ENCODE measurements at regions not wholly inside any gene's neighbourhood (a gene's known extent, or its start where the extent isn't known, plus 50 kb on each side); places are given as distances from the start of the nearest gene placed in this dataset.
"Not testable (repeated sequence)": the region's sequence is repeated elsewhere in the genome, so short reads cannot be mapped to it uniquely, and the experiment has no call there.

GRCh38 chr6:48505621-48506020 lies 394.6 kb upstream of the PTCHD4 start:
- TF ChIP-seq, protein P1, sequence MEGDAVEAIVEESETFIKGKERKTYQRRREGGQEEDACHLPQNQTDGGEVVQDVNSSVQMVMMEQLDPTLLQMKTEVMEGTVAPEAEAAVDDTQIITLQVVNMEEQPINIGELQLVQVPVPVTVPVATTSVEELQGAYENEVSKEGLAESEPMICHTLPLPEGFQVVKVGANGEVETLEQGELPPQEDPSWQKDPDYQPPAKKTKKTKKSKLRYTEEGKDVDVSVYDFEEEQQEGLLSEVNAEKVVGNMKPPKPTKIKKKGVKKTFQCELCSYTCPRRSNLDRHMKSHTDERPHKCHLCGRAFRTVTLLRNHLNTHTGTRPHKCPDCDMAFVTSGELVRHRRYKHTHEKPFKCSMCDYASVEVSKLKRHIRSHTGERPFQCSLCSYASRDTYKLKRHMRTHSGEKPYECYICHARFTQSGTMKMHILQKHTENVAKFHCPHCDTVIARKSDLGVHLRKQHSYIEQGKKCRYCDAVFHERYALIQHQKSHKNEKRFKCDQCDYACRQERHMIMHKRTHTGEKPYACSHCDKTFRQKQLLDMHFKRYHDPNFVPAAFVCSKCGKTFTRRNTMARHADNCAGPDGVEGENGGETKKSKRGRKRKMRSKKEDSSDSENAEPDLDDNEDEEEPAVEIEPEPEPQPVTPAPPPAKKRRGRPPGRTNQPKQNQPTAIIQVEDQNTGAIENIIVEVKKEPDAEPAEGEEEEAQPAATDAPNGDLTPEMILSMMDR (IDR thresholded peaks at IDR 0.05), result no peak
- TF ChIP-seq POLR2A (IDR thresholded peaks at IDR 0.05), result no peak
- ATAC-seq, result no peak
- WGBS, 4 donors, result 49 to 69% (median 57%) methylated on average over 2 of the region's 2 CpGs

GRCh38 chr6:48493432-48493831 lies 382.4 kb upstream of the PTCHD4 start:
- H3K9me3 ChIP-seq; H3K27me3 ChIP-seq; H3K4me3 ChIP-seq; H3K27ac ChIP-seq; H3K36me3 ChIP-seq; H3K4me1 ChIP-seq; intact Hi-C loops (cut with DNase I); DNase-seq; ATAC-seq: not testable (repeated sequence)
- WGBS, 4 donors, result 82 to 86% (median 84%) methylated on average over 2 of the region's 2 CpGs

More at GRCh38 chr6:48505621-48506020, 394.6 kb upstream of the PTCHD4 start:
- Histone ChIP-seq H3K27ac (no peak overlapping the region), H3K27me3 (no peaks in the 10 kb centered on the region), H3K4me3 (no peak overlapping the region), H3K4me1 (no peaks in the 10 kb centered on the region), H3K9me3 (peaks cover 0 to 14% (median 4%) of the 10 kb centered on the region in 12 donors), H3K36me3 (no peaks in the 10 kb centered on the region)
- no peak for DNase-seq
- intact Hi-C loops (cut with DNase I), result no loop called here

- no peak for TF ChIP-seq POLR2A (IDR thresholded peaks at IDR 0.05)
- TF ChIP-seq, protein P1 (IDR thresholded peaks at IDR 0.05), result no peak
- ATAC-seq, result no peak
Observed at GRCh38 chr6:48490658-48491057, 379.7 kb upstream of the PTCHD4 start.

DNA sequence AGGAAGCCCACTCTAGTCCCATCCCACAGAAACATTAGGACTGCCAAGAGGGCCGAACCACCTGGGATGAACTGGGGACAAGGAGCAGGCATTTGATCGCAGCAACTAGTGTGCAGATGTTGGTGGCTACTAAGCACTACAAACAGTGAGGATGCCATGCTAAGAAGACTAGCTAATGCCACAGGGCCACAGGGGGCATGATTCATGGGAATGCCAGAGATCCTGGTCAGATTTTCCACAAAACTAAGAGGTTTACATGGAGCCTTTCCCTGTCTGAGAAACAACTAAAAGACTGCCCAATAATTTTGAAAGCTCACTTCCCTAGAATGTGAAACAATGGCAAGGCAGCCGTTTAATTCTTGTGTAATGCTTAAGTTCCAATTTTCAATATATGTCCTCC lies 375.9 kb upstream of the PTCHD4 start:
- intact Hi-C loops (cut with DNase I), result no loop called here

More at GRCh38 chr6:48490658-48491057, 379.7 kb upstream of the PTCHD4 start:
- intact Hi-C loops (cut with DNase I), result no loop called here
- Histone ChIP-seq H3K4me1 (no peaks in the 10 kb centered on the region), H3K9me3 (no peaks in the 10 kb centered on the region), H3K27ac (no peak overlapping the region), H3K36me3 (no peaks in the 10 kb centered on the region), H3K4me3 (no peak overlapping the region), H3K27me3 (no peaks in the 10 kb centered on the region)
- no peak for DNase-seq
- WGBS, 4 donors, result 76 to 85% (median 81%) methylated on average over 4 of the region's 4 CpGs

GRCh38 chr6:48486373-48486772 lies 375.4 kb upstream of the PTCHD4 start:
- Histone ChIP-seq H3K4me3 (no peak overlapping the region), H3K27me3 (no peaks in the 10 kb centered on the region), H3K27ac (no peak overlapping the region), H3K36me3 (no peaks in the 10 kb centered on the region), H3K9me3 (no peaks in the 10 kb centered on the region), H3K4me1 (no peaks in the 10 kb centered on the region)
- WGBS, 4 donors, result 62 to 72% (median 63%) methylated on average over 3 of the region's 3 CpGs
- TF ChIP-seq, protein P1 (IDR thresholded peaks at IDR 0.05), result no peak
- TF ChIP-seq POLR2A (IDR thresholded peaks at IDR 0.05), result no peak
- intact Hi-C loops (cut with DNase I), result no loop called here
- no peak for ATAC-seq
- no peak for DNase-seq

More for the DNA sequence above, 375.9 kb upstream of the PTCHD4 start:
- Histone ChIP-seq H3K36me3 (no peaks in the 10 kb centered on the region), H3K27ac (no peak overlapping the region), H3K4me3 (no peak overlapping the region), H3K4me1 (no peaks in the 10 kb centered on the region), H3K27me3 (no peaks in the 10 kb centered on the region), H3K9me3 (no peaks in the 10 kb centered on the region)
- no peak for TF ChIP-seq POLR2A (IDR thresholded peaks at IDR 0.05)
- ATAC-seq (no peak), DNase-seq (no peak)
- WGBS, 4 donors, result 83 to 90% (median 88%) methylated on average over 3 of the region's 3 CpGs
